Mesendoderm (in vitro differentiated cells): ENCODE measurements at regions not wholly inside any gene's neighbourhood (a gene's known extent, or its start where the extent isn't known, plus 50 kb on each side); places are given as distances from the start of the nearest gene placed in this dataset.

Experiments used
- DNase-seq: peaks from one replicate; pipeline ENCODE4 v3.0.0; 2013
- H2AK5ac ChIP-seq: 2 replicates; pipeline ENCODE4 v1.6.1; 2013; ENCODE audit warnings: low read length, inconsistent platforms
- H2BK120ac ChIP-seq: 2 replicates; pipeline ENCODE4 v1.6.1; 2013; ENCODE audit warnings: low read depth, mild to moderate bottlenecking, low read length, moderate library complexity, mixed read lengths
- H2BK15ac ChIP-seq: replicated peaks from 2 replicates; pipeline ENCODE4 v1.6.1; 2013; ENCODE audit warnings: low read depth, mild to moderate bottlenecking, moderate library complexity
- H2BK5ac ChIP-seq: 2 replicates; pipeline ENCODE4 v1.6.1; 2013; ENCODE audit warnings: low read length, inconsistent platforms
- H3K18ac ChIP-seq: 2 replicates; pipeline ENCODE4 v1.6.1; 2013; ENCODE audit warnings: mild to moderate bottlenecking, low read length, mixed read lengths
- H3K23ac ChIP-seq: one replicate; pipeline ENCODE4 v1.6.1; 2013; ENCODE audit warnings: low read length
- H3K27ac ChIP-seq: 2 replicates; pipeline ENCODE4 v1.5.1; 2013; ENCODE audit warnings: low read depth, mild to moderate bottlenecking, inconsistent platforms, low read length, moderate library complexity
- H3K27me3 ChIP-seq: 2 replicates; pipeline ENCODE4 v1.6.1; 2013; ENCODE audit warnings: low read length, control low read depth, mild to moderate bottlenecking, inconsistent platforms; ENCODE audit not compliant: insufficient read depth, poor library complexity
- H3K36me3 ChIP-seq: 2 replicates; pipeline ENCODE4 v1.6.1; 2013; ENCODE audit warnings: low read length, inconsistent platforms; ENCODE audit not compliant: control insufficient read depth, insufficient read depth
- H3K4ac ChIP-seq: one replicate; pipeline ENCODE4 v1.6.1; 2013; ENCODE audit warnings: low read depth, mild to moderate bottlenecking, low read length, moderate library complexity
- H3K4me1 ChIP-seq: 2 replicates; pipeline ENCODE4 v1.6.1; 2013; ENCODE audit warnings: low read depth, low read length, inconsistent platforms; ENCODE audit not compliant: control insufficient read depth
- H3K4me2 ChIP-seq: 2 replicates; pipeline ENCODE4 v1.6.1; 2013; ENCODE audit warnings: low read length
- H3K4me3 ChIP-seq: 2 replicates; pipeline ENCODE4 v1.5.1; 2013; ENCODE audit warnings: mild to moderate bottlenecking, low read length
- H3K56ac ChIP-seq: one replicate; pipeline ENCODE4 v1.6.1; 2013; ENCODE audit warnings: low read length
- H3K79me1 ChIP-seq: 2 replicates; pipeline ENCODE4 v1.6.1; 2013; ENCODE audit warnings: low read length, inconsistent platforms
- H3K79me2 ChIP-seq: 2 replicates; pipeline ENCODE4 v1.6.1; 2013; ENCODE audit warnings: mild to moderate bottlenecking, low read length; ENCODE audit not compliant: control insufficient read depth, insufficient read depth
- H3K9ac ChIP-seq: 2 replicates; pipeline ENCODE4 v1.6.1; 2013; ENCODE audit warnings: low read length, inconsistent platforms
- H4K5ac ChIP-seq: one replicate; pipeline ENCODE4 v1.6.1; 2013; ENCODE audit warnings: low read length
- H4K8ac ChIP-seq: one replicate; pipeline ENCODE4 v1.6.1; 2013; ENCODE audit warnings: low read depth, mild to moderate bottlenecking, control low read depth, low read length, moderate library complexity
- WGBS: extraction: QIAGEN DNeasy Blood & Tissue Kit; methylation state at CpG from one replicate; pipeline ENCODE4 v1.1.7; 2013; ENCODE audit warnings: low lambda C conversion rate, missing lambda C conversion rate; ENCODE audit not compliant: insufficient coverage; ENCODE audit errors: extremely low coverage; 5-methylcytosine and 5-hydroxymethylcytosine counted together

DNA sequence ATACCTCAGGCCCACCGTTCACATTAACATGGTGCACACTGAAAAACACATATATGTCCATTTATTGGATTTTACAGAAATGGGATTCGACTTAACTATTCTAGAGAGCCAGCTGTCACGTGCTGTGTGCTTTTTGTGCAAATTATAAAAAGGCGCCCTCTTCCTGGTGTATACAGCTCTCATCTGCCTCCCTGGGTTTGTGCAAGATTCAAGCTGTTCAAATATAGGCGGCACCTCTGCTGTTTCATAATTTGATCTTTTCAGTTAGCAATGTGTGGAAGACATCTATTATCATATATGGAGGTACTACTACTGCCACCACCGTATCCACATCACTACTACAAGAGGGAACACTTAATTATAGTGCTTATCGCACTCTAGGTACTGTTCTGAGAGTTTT is 187.6 kb downstream of the EBLN2 start:
- no peak for DNase-seq
- H3K79me1 ChIP-seq = no peaks in the 10 kb centered on the region

DNA sequence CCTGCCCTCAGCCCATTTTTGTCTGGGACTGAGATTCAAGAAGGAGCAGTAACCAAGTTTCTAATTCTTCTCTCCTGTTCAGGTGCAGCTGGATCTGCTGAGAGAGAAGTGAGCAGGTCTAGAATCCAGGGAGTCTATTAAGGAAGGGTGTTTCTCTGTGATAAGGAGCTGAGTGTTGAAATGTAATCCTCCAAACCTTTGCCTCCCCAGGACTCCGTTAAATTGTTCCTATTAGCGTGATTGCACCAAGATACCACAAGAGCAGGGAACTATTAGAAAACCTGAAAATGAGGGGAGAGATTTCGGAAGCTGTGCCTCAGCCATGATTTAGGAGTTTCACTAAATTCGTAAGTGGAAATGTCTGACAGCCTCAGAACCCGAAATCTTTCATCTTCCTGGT is 192.6 kb downstream of the EBLN2 start:
- Histone ChIP-seq H2AK5ac (no peak overlapping the region), H2BK5ac (no peak overlapping the region), H3K4me1 (peaks cover 4% of the 10 kb centered on the region), H3K4me2 (no peak overlapping the region), H3K27ac (no peak overlapping the region), H3K23ac (no peak overlapping the region), H3K4me3 (no peak overlapping the region), H2BK15ac (no peak overlapping the region), H4K5ac (no peak overlapping the region), H2BK120ac (no peak overlapping the region), H3K18ac (no peak overlapping the region), H3K36me3 (no peaks in the 10 kb centered on the region), H4K8ac (no peak overlapping the region), H3K79me1 (no peaks in the 10 kb centered on the region), H3K4ac (no peak overlapping the region), H3K79me2 (no peaks in the 10 kb centered on the region), H3K56ac (no peak overlapping the region), H3K27me3 (no peaks in the 10 kb centered on the region), H3K9ac (no peak overlapping the region)
- DNase-seq = peak; percentile 50
- WGBS = no CpG with 5 or more reads among the region's 5 CpGs

More for the DNA sequence above, 187.6 kb downstream of the EBLN2 start:
- WGBS = no CpG with 5 or more reads among the region's 7 CpGs
- Histone ChIP-seq H3K9ac (no peak overlapping the region), H2BK15ac (no peak overlapping the region), H4K8ac (no peak overlapping the region), H3K27me3 (no peaks in the 10 kb centered on the region), H3K36me3 (no peaks in the 10 kb centered on the region), H3K4me3 (no peak overlapping the region), H3K79me2 (no peaks in the 10 kb centered on the region), H3K27ac (no peak overlapping the region), H4K5ac (no peak overlapping the region), H3K4me1 (no peaks in the 10 kb centered on the region), H2BK120ac (no peak overlapping the region), H2BK5ac (no peak overlapping the region), H3K4me2 (no peak overlapping the region), H3K23ac (no peak overlapping the region), H3K56ac (no peak overlapping the region), H3K4ac (no peak overlapping the region), H3K18ac (no peak overlapping the region), H2AK5ac (no peak overlapping the region)

GRCh38 chr3:73255609-73256029 is 194.2 kb downstream of the EBLN2 start:
- Histone ChIP-seq H3K79me1 (no peaks in the 10 kb centered on the region), H2BK15ac (no peak overlapping the region), H3K4me1 (peaks cover 4% of the 10 kb centered on the region), H2AK5ac (no peak overlapping the region), H3K56ac (no peak overlapping the region), H3K27ac (no peak overlapping the region), H4K5ac (no peak overlapping the region), H3K79me2 (no peaks in the 10 kb centered on the region), H3K9ac (no peak overlapping the region), H3K23ac (no peak overlapping the region), H3K36me3 (no peaks in the 10 kb centered on the region), H3K18ac (no peak overlapping the region), H3K4me3 (no peak overlapping the region), H3K4me2 (no peak overlapping the region), H3K27me3 (no peaks in the 10 kb centered on the region), H4K8ac (no peak overlapping the region), H2BK120ac (no peak overlapping the region), H2BK5ac (no peak overlapping the region), H3K4ac (no peak overlapping the region)
- no peak for DNase-seq
- no CpG with 5 or more reads among the region's 5 CpGs for WGBS

DNA sequence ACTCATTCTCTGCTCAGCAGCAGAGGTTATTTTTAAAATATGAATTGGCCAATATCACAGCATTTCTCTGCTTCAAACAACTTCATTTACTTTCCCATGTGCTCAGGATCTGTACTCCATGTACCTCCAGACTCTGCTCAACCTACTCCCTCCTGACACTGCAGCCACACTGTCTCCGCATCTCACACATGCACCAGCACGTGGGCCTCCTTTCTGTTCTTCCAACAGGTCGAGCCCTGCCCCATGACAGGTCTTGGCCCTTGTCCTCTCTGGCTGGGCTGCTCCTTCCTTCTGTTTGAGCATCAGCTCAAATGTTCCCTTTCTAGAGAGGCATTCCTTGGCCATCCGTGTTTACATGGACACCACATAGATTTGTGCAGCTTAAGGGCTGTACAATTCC is 195.7 kb downstream of the EBLN2 start:
- Histone ChIP-seq H3K23ac (no peak overlapping the region), H2AK5ac (no peak overlapping the region), H2BK15ac (no peak overlapping the region), H3K36me3 (no peaks in the 10 kb centered on the region), H3K9ac (no peak overlapping the region), H3K27ac (no peak overlapping the region), H4K5ac (no peak overlapping the region), H3K4ac (no peak overlapping the region), H4K8ac (no peak overlapping the region), H2BK120ac (no peak overlapping the region), H3K79me1 (no peaks in the 10 kb centered on the region), H3K79me2 (no peaks in the 10 kb centered on the region), H3K4me3 (no peak overlapping the region), H3K4me1 (peaks cover 4% of the 10 kb centered on the region), H3K18ac (no peak overlapping the region), H3K27me3 (no peaks in the 10 kb centered on the region), H3K4me2 (no peak overlapping the region), H3K56ac (no peak overlapping the region), H2BK5ac (no peak overlapping the region)
- no CpG with 5 or more reads among the region's 4 CpGs for WGBS
- DNase-seq = no peak

DNA sequence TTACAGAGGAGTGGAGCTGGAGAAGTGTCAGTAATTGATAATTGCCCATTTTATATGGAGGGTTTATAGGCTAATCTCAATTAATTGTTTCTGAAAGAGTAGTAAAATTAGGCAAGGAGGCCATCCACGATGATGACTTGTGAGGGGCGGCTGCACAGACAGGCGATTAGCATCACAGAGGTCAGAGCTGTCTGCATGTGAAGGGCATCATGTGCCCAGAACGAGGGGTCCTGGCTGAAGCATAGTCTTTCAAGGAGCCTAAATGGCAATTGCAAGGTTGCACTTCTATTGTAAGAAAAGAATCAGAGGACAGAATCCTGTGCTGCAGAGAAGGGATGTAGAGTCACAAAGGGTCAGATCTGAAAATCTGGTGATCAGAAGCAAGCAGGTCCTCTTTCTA is 196.6 kb downstream of the EBLN2 start:
- Histone ChIP-seq H2AK5ac (no peak overlapping the region), H3K36me3 (no peaks in the 10 kb centered on the region), H3K4me1 (peaks cover 4% of the 10 kb centered on the region), H4K8ac (no peak overlapping the region), H3K79me1 (no peaks in the 10 kb centered on the region), H2BK120ac (no peak overlapping the region), H3K4me2 (no peak overlapping the region), H3K79me2 (no peaks in the 10 kb centered on the region), H3K4ac (no peak overlapping the region), H3K23ac (no peak overlapping the region), H2BK5ac (no peak overlapping the region), H2BK15ac (no peak overlapping the region), H3K56ac (no peak overlapping the region), H3K9ac (no peak overlapping the region), H3K27me3 (no peaks in the 10 kb centered on the region), H3K27ac (no peak overlapping the region), H3K18ac (no peak overlapping the region), H4K5ac (no peak overlapping the region), H3K4me3 (no peak overlapping the region)
- WGBS = no CpG with 5 or more reads among the region's 4 CpGs
- no peak for DNase-seq

GRCh38 chr3:73259291-73259690 is 197.8 kb downstream of the EBLN2 start:
- no peak overlapping the region for H2BK5ac ChIP-seq
- H3K4ac ChIP-seq = no peak overlapping the region
- no peak overlapping the region for H3K4me3 ChIP-seq
- peaks cover 4% of the 10 kb centered on the region for H3K4me1 ChIP-seq
- H2BK15ac ChIP-seq = no peak overlapping the region
- no peak for DNase-seq
- no peaks in the 10 kb centered on the region for H3K79me2 ChIP-seq
- H3K18ac ChIP-seq = no peak overlapping the region
- no peak overlapping the region for H3K27ac ChIP-seq
- H3K27me3 ChIP-seq = no peaks in the 10 kb centered on the region
- H2BK120ac ChIP-seq = no peak overlapping the region
- H3K9ac ChIP-seq = no peak overlapping the region
- H3K4me2 ChIP-seq = no peak overlapping the region
- H4K5ac ChIP-seq = no peak overlapping the region
- H3K23ac ChIP-seq = no peak overlapping the region
- WGBS = no CpG with 5 or more reads among the region's 2 CpGs
- H3K79me1 ChIP-seq = no peaks in the 10 kb centered on the region
- no peaks in the 10 kb centered on the region for H3K36me3 ChIP-seq
- H3K56ac ChIP-seq = no peak overlapping the region
- H2AK5ac ChIP-seq = no peak overlapping the region
- H4K8ac ChIP-seq = no peak overlapping the region
